WTC11 (cell line): ENCODE measurements at regions not wholly inside any gene's neighbourhood (a gene's known extent, or its start where the extent isn't known, plus 50 kb on each side); places are given as distances from the start of the nearest gene placed in this dataset.

Experiments
- ATAC-seq: fragments of 200-7000 bp; cut with Tn5 transposase; 2 replicates; pipeline ENCODE4 v1.10.0; 2021; ENCODE audit warnings: mild to moderate bottlenecking, moderate library complexity
- CTCF ChIA-PET: fragments of 300-600 bp; sonication (Branson Sonifier 250); formaldehyde crosslinking; loops from one replicate; lab custom pipeline; 2021; ENCODE audit warnings: antibody characterized with exemption; lab: Charles Lee
- POLR2A ChIA-PET: fragments of 350-600 bp; sonication (Branson Sonifier 250); formaldehyde crosslinking; loops from one replicate; lab custom pipeline; 2021; ENCODE audit warnings: antibody characterized with exemption; lab: Charles Lee
- DNase-seq: peaks from one replicate; pipeline ENCODE4 v3.0.0; 2021; ENCODE audit warnings: low spot score
- H3K27ac Mint-ChIP-seq: 2 replicates; pipeline ENCODE4 v1.8.0; 2021; ENCODE audit warnings: mixed read lengths
- H3K27me3 Mint-ChIP-seq: 2 replicates; pipeline ENCODE4 v1.8.0; 2021; ENCODE audit warnings: low read depth, mild to moderate bottlenecking, moderate library complexity, mixed read lengths
- H3K36me3 Mint-ChIP-seq: 2 replicates; pipeline ENCODE4 v1.8.0; 2021; ENCODE audit warnings: mixed read lengths
- H3K4me1 Mint-ChIP-seq: 2 replicates; pipeline ENCODE4 v1.8.0; 2022; ENCODE audit warnings: mixed read lengths
- H3K4me3 Mint-ChIP-seq: 2 replicates; pipeline ENCODE4 v1.8.0; 2021; ENCODE audit warnings: mild to moderate bottlenecking, moderate library complexity, mixed read lengths
- H3K9me3 Mint-ChIP-seq: 2 replicates; pipeline ENCODE4 v1.8.0; 2021; ENCODE audit warnings: mixed read lengths
- ATF1 ChIP-seq: sonication (generic); formaldehyde crosslinking; IDR thresholded peaks from 2 replicates; pipeline ENCODE4 v1.8.1; 2023; ENCODE audit warnings: mild to moderate bottlenecking, moderate library complexity, missing genetic modification reagents
- ESRRA ChIP-seq: sonication (generic); formaldehyde crosslinking; IDR thresholded peaks from 2 replicates; pipeline ENCODE4 v1.8.1; 2022; ENCODE audit warnings: mild to moderate bottlenecking, missing genetic modification reagents, borderline replicate concordance
- GTF2I ChIP-seq: fragments of 250-450 bp; sonication (Bioruptor Pico); conservative IDR thresholded peaks from 2 replicates; pipeline ENCODE4 v1.4.0; 2021; ENCODE audit warnings: mild to moderate bottlenecking
- JAZF1 ChIP-seq: fragments of 250-450 bp; sonication (Bioruptor Pico); IDR thresholded peaks from 2 replicates; pipeline ENCODE4 v1.9.0; 2021; ENCODE audit warnings: moderate library complexity, mild to moderate bottlenecking, inconsistent platforms
- MXD4 ChIP-seq: fragments of 250-450 bp; sonication (Bioruptor Pico); IDR thresholded peaks from 2 replicates; pipeline ENCODE4 v1.8.0; 2021; ENCODE audit warnings: mild to moderate bottlenecking, moderate library complexity, borderline replicate concordance
- NR2C2 ChIP-seq: sonication (generic); formaldehyde crosslinking; IDR thresholded peaks from 2 replicates; pipeline ENCODE4 v1.8.0; 2022; ENCODE audit warnings: mild to moderate bottlenecking, missing genetic modification reagents
- SMAD3 ChIP-seq: sonication (generic); formaldehyde crosslinking; IDR thresholded peaks from 2 replicates; pipeline ENCODE4 v1.8.0; 2022; ENCODE audit warnings: missing genetic modification reagents, mild to moderate bottlenecking, borderline replicate concordance
- SMAD4 ChIP-seq: sonication (generic); formaldehyde crosslinking; IDR thresholded peaks from 2 replicates; pipeline ENCODE4 v1.8.0; 2022; ENCODE audit warnings: mild to moderate bottlenecking, missing genetic modification reagents
- SP1 ChIP-seq: sonication (generic); formaldehyde crosslinking; conservative IDR thresholded peaks from 2 replicates; pipeline ENCODE4 v1.8.1; 2022; ENCODE audit warnings: missing genetic modification reagents
- TEAD1 ChIP-seq: sonication (generic); formaldehyde crosslinking; IDR thresholded peaks from 2 replicates; pipeline ENCODE4 v1.8.0; 2022; ENCODE audit warnings: mild to moderate bottlenecking, missing genetic modification reagents
- TP53 ChIP-seq: sonication (generic); formaldehyde crosslinking; IDR thresholded peaks from 2 replicates; pipeline ENCODE4 v1.8.1; 2023; ENCODE audit warnings: mild to moderate bottlenecking, missing genetic modification reagents
- ZNF671 ChIP-seq: fragments of 250-450 bp; sonication (Bioruptor Pico); IDR thresholded peaks from 2 replicates; pipeline ENCODE4 v1.8.0; 2021; ENCODE audit warnings: mild to moderate bottlenecking
- TF ChIP-seq, protein P1 (sequence below): fragments of 250-450 bp; sonication (Bioruptor Pico); IDR thresholded peaks from 2 replicates; pipeline ENCODE4 v1.9.0; 2021; ENCODE audit warnings: mild to moderate bottlenecking
- TF ChIP-seq, protein P2 (sequence below): sonication (generic); formaldehyde crosslinking; IDR thresholded peaks from 2 replicates; pipeline ENCODE4 v1.8.1; 2022; ENCODE audit warnings: mild to moderate bottlenecking, missing genetic modification reagents, moderate library complexity, borderline replicate concordance
- TF ChIP-seq, protein P3 (sequence below): sonication (generic); formaldehyde crosslinking; IDR thresholded peaks from 2 replicates; pipeline ENCODE4 v1.8.1; 2022; ENCODE audit warnings: missing genetic modification reagents, borderline replicate concordance
- TF ChIP-seq, protein P4 (sequence below): fragments of 250-450 bp; sonication (Bioruptor Pico); IDR thresholded peaks from 2 replicates; pipeline ENCODE4 v2.1.2; 2022; ENCODE audit warnings: mild to moderate bottlenecking, moderate library complexity
- TF ChIP-seq, protein P5 (sequence below): sonication (generic); formaldehyde crosslinking; IDR thresholded peaks from 2 replicates; pipeline ENCODE4 v1.8.1; 2023; ENCODE audit warnings: mild to moderate bottlenecking, missing genetic modification reagents, moderate library complexity
- TF ChIP-seq, protein P6 (sequence below): fragments of 200-600 bp; IDR thresholded peaks from 2 replicates; pipeline ENCODE4 v1.8.0; 2022; ENCODE audit warnings: antibody characterized with exemption
- TF ChIP-seq, protein P7 (sequence below): sonication (generic); formaldehyde crosslinking; IDR thresholded peaks from 2 replicates; pipeline ENCODE4 v1.8.0; 2022; ENCODE audit warnings: mild to moderate bottlenecking, missing genetic modification reagents
- TF ChIP-seq, protein P8 (sequence below): sonication (generic); formaldehyde crosslinking; IDR thresholded peaks from 2 replicates; pipeline ENCODE4 v1.8.0; 2023; ENCODE audit warnings: missing genetic modification reagents, mild to moderate bottlenecking, borderline replicate concordance
- TF ChIP-seq, protein P9 (sequence below): fragments of 250-450 bp; sonication (Bioruptor Pico); IDR thresholded peaks from 2 replicates; pipeline ENCODE4 v1.8.0; 2021; ENCODE audit warnings: mild to moderate bottlenecking

DNA sequence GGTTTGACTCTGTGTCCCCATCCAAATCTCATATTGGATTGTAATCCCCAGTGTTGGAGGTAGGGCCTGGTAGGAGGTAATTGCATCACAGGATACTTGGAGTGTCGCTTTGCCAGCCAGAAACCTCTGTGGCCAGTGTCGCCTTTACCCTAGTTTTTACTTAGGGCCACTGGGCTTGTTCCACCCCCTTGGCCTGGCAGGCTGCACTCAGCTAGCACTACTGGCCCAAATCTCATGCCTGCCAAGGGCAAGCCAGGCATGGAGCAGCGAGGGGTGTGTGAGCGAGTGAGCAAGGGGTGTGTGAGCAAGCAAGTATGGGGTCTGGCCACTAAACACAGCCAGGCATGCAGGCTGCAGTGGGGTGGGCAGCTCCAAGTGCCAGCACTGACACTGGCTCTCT lies 178.7 kb upstream of the MGAT5 start (continued):
- TF ChIP-seq, protein P1, sequence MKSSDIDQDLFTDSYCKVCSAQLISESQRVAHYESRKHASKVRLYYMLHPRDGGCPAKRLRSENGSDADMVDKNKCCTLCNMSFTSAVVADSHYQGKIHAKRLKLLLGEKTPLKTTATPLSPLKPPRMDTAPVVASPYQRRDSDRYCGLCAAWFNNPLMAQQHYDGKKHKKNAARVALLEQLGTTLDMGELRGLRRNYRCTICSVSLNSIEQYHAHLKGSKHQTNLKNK, result no peak
- TF ChIP-seq ATF1 (CRISPR knock-in tag), result no peak
- TF ChIP-seq, protein P2, sequence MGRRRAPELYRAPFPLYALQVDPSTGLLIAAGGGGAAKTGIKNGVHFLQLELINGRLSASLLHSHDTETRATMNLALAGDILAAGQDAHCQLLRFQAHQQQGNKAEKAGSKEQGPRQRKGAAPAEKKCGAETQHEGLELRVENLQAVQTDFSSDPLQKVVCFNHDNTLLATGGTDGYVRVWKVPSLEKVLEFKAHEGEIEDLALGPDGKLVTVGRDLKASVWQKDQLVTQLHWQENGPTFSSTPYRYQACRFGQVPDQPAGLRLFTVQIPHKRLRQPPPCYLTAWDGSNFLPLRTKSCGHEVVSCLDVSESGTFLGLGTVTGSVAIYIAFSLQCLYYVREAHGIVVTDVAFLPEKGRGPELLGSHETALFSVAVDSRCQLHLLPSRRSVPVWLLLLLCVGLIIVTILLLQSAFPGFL (CRISPR knock-in tag), result no peak
- TF ChIP-seq, protein P3, sequence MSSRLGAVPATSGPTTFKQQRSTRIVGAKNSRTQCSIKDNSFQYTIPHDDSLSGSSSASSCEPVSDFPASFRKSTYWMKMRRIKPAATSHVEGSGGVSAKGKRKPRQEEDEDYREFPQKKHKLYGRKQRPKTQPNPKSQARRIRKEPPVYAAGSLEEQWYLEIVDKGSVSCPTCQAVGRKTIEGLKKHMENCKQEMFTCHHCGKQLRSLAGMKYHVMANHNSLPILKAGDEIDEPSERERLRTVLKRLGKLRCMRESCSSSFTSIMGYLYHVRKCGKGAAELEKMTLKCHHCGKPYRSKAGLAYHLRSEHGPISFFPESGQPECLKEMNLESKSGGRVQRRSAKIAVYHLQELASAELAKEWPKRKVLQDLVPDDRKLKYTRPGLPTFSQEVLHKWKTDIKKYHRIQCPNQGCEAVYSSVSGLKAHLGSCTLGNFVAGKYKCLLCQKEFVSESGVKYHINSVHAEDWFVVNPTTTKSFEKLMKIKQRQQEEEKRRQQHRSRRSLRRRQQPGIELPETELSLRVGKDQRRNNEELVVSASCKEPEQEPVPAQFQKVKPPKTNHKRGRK (CRISPR knock-in tag), result no peak
- no peak for TF ChIP-seq JAZF1
- no peak for TF ChIP-seq TP53 (CRISPR knock-in tag)
- no peak for TF ChIP-seq SP1 (CRISPR knock-in tag)
- TF ChIP-seq, protein P4, sequence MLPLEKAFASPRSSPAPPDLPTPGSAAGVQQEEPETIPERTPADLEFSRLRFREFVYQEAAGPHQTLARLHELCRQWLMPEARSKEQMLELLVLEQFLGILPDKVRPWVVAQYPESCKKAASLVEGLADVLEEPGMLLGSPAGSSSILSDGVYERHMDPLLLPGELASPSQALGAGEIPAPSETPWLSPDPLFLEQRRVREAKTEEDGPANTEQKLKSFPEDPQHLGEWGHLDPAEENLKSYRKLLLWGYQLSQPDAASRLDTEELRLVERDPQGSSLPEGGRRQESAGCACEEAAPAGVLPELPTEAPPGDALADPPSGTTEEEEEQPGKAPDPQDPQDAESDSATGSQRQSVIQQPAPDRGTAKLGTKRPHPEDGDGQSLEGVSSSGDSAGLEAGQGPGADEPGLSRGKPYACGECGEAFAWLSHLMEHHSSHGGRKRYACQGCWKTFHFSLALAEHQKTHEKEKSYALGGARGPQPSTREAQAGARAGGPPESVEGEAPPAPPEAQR (CRISPR knock-in tag), result no peak
- no peak for TF ChIP-seq MXD4

DNA sequence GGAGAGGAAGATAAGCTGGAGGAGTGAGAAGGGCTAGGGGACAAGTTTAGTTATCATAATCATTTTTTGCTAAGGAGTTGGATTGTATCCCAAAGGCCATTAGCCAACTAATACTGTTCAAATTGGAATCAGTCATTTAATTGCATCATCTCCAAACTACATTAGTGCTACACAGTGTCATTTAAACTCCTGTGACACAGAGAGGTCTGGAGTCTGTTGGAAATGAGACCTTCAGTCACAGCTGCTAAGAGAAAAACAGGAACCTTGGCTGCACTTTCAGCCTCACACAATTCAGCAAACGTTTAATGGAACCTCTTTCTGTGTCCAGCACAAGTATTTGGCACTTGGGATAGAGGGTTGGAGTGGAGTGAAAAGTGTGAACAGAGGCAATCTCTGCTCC lies 175.5 kb upstream of the MGAT5 start:
- no peaks in the 10 kb centered on the region for H3K36me3 Mint-ChIP-seq
- no peak overlapping the region for H3K27ac Mint-ChIP-seq
- no peak for DNase-seq
- peaks cover 3% of the 10 kb centered on the region for H3K27me3 Mint-ChIP-seq
- no peak for TF ChIP-seq ESRRA (CRISPR knock-in tag)
- TF ChIP-seq ZNF671 (CRISPR knock-in tag), result no peak
- TF ChIP-seq GTF2I (CRISPR knock-in tag), result no peak
- no peak for TF ChIP-seq SMAD3 (CRISPR knock-in tag)
- TF ChIP-seq, protein P5, sequence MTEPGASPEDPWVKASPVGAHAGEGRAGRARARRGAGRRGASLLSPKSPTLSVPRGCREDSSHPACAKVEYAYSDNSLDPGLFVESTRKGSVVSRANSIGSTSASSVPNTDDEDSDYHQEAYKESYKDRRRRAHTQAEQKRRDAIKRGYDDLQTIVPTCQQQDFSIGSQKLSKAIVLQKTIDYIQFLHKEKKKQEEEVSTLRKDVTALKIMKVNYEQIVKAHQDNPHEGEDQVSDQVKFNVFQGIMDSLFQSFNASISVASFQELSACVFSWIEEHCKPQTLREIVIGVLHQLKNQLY (CRISPR knock-in tag), result no peak
- TF ChIP-seq, protein P6, sequence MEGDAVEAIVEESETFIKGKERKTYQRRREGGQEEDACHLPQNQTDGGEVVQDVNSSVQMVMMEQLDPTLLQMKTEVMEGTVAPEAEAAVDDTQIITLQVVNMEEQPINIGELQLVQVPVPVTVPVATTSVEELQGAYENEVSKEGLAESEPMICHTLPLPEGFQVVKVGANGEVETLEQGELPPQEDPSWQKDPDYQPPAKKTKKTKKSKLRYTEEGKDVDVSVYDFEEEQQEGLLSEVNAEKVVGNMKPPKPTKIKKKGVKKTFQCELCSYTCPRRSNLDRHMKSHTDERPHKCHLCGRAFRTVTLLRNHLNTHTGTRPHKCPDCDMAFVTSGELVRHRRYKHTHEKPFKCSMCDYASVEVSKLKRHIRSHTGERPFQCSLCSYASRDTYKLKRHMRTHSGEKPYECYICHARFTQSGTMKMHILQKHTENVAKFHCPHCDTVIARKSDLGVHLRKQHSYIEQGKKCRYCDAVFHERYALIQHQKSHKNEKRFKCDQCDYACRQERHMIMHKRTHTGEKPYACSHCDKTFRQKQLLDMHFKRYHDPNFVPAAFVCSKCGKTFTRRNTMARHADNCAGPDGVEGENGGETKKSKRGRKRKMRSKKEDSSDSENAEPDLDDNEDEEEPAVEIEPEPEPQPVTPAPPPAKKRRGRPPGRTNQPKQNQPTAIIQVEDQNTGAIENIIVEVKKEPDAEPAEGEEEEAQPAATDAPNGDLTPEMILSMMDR, result no peak
- TF ChIP-seq, all 79 proteins: peak for 0
- no peak overlapping the region for H3K4me3 Mint-ChIP-seq
- ChIA-PET POLR2A (no interaction called here), CTCF (no interaction called here)
- ATAC-seq, result no peak
- peaks cover 8% of the 10 kb centered on the region for H3K9me3 Mint-ChIP-seq
- H3K4me1 Mint-ChIP-seq, result peaks cover 24% of the 10 kb centered on the region

DNA sequence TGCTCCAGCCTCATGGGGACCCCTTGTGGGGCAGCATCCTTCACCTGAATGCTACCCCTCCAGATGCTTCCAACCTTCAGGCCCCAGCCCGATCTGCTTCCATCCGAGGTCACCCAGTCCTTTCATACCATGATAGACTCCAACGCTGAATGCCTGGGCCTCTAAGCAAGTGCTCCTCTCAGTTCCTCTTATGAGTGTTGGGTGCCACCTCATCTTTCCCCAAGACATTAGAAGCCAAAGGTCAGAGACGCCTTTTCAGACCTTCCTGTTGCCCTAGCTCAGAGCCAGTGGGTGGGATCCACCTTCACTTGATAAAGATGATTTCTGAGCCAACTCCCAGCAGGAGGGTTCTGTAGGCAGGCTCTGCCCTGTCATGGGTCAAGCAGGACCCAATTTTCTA lies 174.5 kb upstream of the MGAT5 start:
- Mint-ChIP-seq H3K27ac (no peak overlapping the region), H3K27me3 (peaks cover 3% of the 10 kb centered on the region), H3K9me3 (peaks cover 8% of the 10 kb centered on the region), H3K4me1 (peaks cover 21% of the 10 kb centered on the region), H3K4me3 (no peak overlapping the region), H3K36me3 (no peaks in the 10 kb centered on the region)
- ATAC-seq, result no peak
- CTCF ChIA-PET, result interaction anchor here (1.0 to 1.5 kb wide), 4 partner anchors 166 to 371 kb away, joined by 5 to 6 read pairs (median 6); no protein-coding TSS in a partner anchor
- DNase-seq, result no peak
- POLR2A ChIA-PET, result interaction anchor here (0.6 kb wide), 1 partner anchor 24 kb away, joined by 4 read pairs; no protein-coding TSS in a partner anchor
- TF ChIP-seq, protein P7, sequence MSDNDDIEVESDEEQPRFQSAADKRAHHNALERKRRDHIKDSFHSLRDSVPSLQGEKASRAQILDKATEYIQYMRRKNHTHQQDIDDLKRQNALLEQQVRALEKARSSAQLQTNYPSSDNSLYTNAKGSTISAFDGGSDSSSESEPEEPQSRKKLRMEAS, result no peak
- no peak for TF ChIP-seq TEAD1 (CRISPR knock-in tag)
- TF ChIP-seq, protein P8, sequence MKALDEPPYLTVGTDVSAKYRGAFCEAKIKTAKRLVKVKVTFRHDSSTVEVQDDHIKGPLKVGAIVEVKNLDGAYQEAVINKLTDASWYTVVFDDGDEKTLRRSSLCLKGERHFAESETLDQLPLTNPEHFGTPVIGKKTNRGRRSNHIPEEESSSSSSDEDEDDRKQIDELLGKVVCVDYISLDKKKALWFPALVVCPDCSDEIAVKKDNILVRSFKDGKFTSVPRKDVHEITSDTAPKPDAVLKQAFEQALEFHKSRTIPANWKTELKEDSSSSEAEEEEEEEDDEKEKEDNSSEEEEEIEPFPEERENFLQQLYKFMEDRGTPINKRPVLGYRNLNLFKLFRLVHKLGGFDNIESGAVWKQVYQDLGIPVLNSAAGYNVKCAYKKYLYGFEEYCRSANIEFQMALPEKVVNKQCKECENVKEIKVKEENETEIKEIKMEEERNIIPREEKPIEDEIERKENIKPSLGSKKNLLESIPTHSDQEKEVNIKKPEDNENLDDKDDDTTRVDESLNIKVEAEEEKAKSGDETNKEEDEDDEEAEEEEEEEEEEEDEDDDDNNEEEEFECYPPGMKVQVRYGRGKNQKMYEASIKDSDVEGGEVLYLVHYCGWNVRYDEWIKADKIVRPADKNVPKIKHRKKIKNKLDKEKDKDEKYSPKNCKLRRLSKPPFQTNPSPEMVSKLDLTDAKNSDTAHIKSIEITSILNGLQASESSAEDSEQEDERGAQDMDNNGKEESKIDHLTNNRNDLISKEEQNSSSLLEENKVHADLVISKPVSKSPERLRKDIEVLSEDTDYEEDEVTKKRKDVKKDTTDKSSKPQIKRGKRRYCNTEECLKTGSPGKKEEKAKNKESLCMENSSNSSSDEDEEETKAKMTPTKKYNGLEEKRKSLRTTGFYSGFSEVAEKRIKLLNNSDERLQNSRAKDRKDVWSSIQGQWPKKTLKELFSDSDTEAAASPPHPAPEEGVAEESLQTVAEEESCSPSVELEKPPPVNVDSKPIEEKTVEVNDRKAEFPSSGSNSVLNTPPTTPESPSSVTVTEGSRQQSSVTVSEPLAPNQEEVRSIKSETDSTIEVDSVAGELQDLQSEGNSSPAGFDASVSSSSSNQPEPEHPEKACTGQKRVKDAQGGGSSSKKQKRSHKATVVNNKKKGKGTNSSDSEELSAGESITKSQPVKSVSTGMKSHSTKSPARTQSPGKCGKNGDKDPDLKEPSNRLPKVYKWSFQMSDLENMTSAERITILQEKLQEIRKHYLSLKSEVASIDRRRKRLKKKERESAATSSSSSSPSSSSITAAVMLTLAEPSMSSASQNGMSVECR, result no peak
- TF ChIP-seq SMAD4 (CRISPR knock-in tag), result no peak
- no peak for TF ChIP-seq MXD4
- TF ChIP-seq, protein P9, sequence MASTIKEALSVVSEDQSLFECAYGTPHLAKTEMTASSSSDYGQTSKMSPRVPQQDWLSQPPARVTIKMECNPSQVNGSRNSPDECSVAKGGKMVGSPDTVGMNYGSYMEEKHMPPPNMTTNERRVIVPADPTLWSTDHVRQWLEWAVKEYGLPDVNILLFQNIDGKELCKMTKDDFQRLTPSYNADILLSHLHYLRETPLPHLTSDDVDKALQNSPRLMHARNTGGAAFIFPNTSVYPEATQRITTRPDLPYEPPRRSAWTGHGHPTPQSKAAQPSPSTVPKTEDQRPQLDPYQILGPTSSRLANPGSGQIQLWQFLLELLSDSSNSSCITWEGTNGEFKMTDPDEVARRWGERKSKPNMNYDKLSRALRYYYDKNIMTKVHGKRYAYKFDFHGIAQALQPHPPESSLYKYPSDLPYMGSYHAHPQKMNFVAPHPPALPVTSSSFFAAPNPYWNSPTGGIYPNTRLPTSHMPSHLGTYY (CRISPR knock-in tag), result no peak
- TF ChIP-seq NR2C2 (CRISPR knock-in tag), result no peak
